ENCODE measurements at regions not wholly inside any gene's neighbourhood (a gene's known extent, or its start where the extent isn't known, plus 50 kb on each side); places are given as distances from the start of the nearest gene placed in this dataset.

DNA sequence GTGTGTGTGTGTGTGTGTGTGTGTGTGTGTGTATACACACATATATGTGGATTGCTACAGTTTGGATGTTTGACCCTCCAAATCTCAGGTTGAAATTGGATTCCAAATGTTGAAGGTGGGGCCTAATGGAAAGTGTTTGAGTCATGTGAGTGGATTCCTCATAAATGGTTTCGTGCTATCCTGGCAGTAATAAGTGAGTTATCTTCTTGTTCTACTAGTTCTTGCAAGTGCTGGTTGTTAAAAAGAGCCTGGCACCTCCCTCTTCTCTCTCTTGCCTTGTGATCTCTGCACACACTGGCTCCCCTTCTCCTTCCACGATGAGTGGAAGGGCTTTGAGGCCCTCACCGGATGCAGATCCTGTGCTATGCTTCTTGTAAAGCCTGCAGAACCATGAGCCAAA, 344.1 kb downstream of the SH2D1A start:
- TF ChIP-seq, protein P1, sequence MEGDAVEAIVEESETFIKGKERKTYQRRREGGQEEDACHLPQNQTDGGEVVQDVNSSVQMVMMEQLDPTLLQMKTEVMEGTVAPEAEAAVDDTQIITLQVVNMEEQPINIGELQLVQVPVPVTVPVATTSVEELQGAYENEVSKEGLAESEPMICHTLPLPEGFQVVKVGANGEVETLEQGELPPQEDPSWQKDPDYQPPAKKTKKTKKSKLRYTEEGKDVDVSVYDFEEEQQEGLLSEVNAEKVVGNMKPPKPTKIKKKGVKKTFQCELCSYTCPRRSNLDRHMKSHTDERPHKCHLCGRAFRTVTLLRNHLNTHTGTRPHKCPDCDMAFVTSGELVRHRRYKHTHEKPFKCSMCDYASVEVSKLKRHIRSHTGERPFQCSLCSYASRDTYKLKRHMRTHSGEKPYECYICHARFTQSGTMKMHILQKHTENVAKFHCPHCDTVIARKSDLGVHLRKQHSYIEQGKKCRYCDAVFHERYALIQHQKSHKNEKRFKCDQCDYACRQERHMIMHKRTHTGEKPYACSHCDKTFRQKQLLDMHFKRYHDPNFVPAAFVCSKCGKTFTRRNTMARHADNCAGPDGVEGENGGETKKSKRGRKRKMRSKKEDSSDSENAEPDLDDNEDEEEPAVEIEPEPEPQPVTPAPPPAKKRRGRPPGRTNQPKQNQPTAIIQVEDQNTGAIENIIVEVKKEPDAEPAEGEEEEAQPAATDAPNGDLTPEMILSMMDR (IDR thresholded peaks at IDR 0.05; ENCODE audit: extremely low read depth, low read depth, low read length), result no peak

GRCh38 chrX:124699876-124700275, 353.5 kb downstream of the SH2D1A start:
- no peaks in the 10 kb centered on the region for H3K27me3 ChIP-seq (ENCODE audit: insufficient read depth, low read length)

More for the DNA sequence above, 344.1 kb downstream of the SH2D1A start:
- H3K4me2 ChIP-seq (ENCODE audit: insufficient read depth, low read length), result no peak overlapping the region
- H3K4me1 ChIP-seq (ENCODE audit: insufficient read depth, low read length), result no peaks in the 10 kb centered on the region
- H3K27ac ChIP-seq (ENCODE audit: low read depth, low read length), result no peak overlapping the region
- no peak overlapping the region for H2AFZ ChIP-seq (ENCODE audit: low read length)
- H3K79me2 ChIP-seq (ENCODE audit: insufficient read depth, low read length), result no peaks in the 10 kb centered on the region
- DNase-seq (ENCODE audit: insufficient read length, low spot score, missing footprints), result no peak
- no peaks in the 10 kb centered on the region for H3K36me3 ChIP-seq (ENCODE audit: insufficient read depth, low read length)
- H3K9me3 ChIP-seq (ENCODE audit: low read depth, low read length), result no peaks in the 10 kb centered on the region
- no peaks in the 10 kb centered on the region for H3K27me3 ChIP-seq (ENCODE audit: insufficient read depth, low read length)
- H3K4me3 ChIP-seq (ENCODE audit: insufficient read depth, low read length), result no peak overlapping the region
- H4K20me1 ChIP-seq (ENCODE audit: insufficient read depth, low read length), result no peaks in the 10 kb centered on the region

DNA sequence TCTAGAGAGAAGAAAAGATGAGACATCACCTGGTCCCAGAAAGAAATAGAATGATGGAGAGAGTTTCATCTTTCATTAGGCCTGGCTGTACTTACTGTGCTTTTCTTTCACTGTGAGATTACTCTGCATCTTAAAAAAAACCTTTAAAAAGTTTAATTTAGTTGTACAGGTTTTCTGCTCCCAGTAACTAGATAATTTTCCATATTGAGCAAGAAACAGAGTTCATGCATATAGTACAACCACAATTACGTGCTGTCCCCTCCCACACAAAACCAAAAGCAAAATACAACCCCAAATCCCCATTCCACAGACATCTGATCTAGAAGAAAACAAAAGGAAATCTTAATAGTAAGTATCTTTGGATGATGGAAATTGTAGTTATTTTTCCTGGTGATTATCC, 371.2 kb downstream of the SH2D1A start:
- H4K20me1 ChIP-seq (ENCODE audit: insufficient read depth, low read length), result no peaks in the 10 kb centered on the region

More at GRCh38 chrX:124699876-124700275, 353.5 kb downstream of the SH2D1A start:
- H2AFZ ChIP-seq (ENCODE audit: low read length), result no peak overlapping the region
- H3K9me3 ChIP-seq (ENCODE audit: low read depth, low read length), result peaks cover 2% of the 10 kb centered on the region
- DNase-seq (ENCODE audit: insufficient read length, low spot score, missing footprints), result no peak
- TF ChIP-seq, protein P1 (IDR thresholded peaks at IDR 0.05; ENCODE audit: extremely low read depth, low read depth, low read length), result no peak
- no peaks in the 10 kb centered on the region for H3K36me3 ChIP-seq (ENCODE audit: insufficient read depth, low read length)
- no peak overlapping the region for H3K4me3 ChIP-seq (ENCODE audit: insufficient read depth, low read length)
- no peaks in the 10 kb centered on the region for H3K79me2 ChIP-seq (ENCODE audit: insufficient read depth, low read length)
- H4K20me1 ChIP-seq (ENCODE audit: insufficient read depth, low read length), result no peaks in the 10 kb centered on the region
- no peak overlapping the region for H3K27ac ChIP-seq (ENCODE audit: low read depth, low read length)
- H3K4me1 ChIP-seq (ENCODE audit: insufficient read depth, low read length), result no peaks in the 10 kb centered on the region
- no peak overlapping the region for H3K4me2 ChIP-seq (ENCODE audit: insufficient read depth, low read length)

GRCh38 chrX:124719060-124719459, 372.7 kb downstream of the SH2D1A start:
- H3K4me1 ChIP-seq (ENCODE audit: insufficient read depth, low read length), result no peaks in the 10 kb centered on the region
- TF ChIP-seq, protein P1 (IDR thresholded peaks at IDR 0.05; ENCODE audit: extremely low read depth, low read depth, low read length), result no peak
- H2AFZ ChIP-seq (ENCODE audit: low read length), result no peak overlapping the region
- H3K27me3 ChIP-seq (ENCODE audit: insufficient read depth, low read length), result no peaks in the 10 kb centered on the region
- H3K9me3 ChIP-seq (ENCODE audit: low read depth, low read length), result no peaks in the 10 kb centered on the region
- no peaks in the 10 kb centered on the region for H3K79me2 ChIP-seq (ENCODE audit: insufficient read depth, low read length)
- H4K20me1 ChIP-seq (ENCODE audit: insufficient read depth, low read length), result no peaks in the 10 kb centered on the region
- H3K27ac ChIP-seq (ENCODE audit: low read depth, low read length), result no peak overlapping the region
- no peak overlapping the region for H3K4me3 ChIP-seq (ENCODE audit: insufficient read depth, low read length)
- H3K36me3 ChIP-seq (ENCODE audit: insufficient read depth, low read length), result no peaks in the 10 kb centered on the region
- DNase-seq (ENCODE audit: insufficient read length, low spot score, missing footprints), result no peak
- H3K4me2 ChIP-seq (ENCODE audit: insufficient read depth, low read length), result no peak overlapping the region

More for the DNA sequence above, 371.2 kb downstream of the SH2D1A start:
- Histone ChIP-seq H3K4me2 (ENCODE audit: insufficient read depth, low read length) (no peak overlapping the region), H3K36me3 (ENCODE audit: insufficient read depth, low read length) (no peaks in the 10 kb centered on the region), H3K9me3 (ENCODE audit: low read depth, low read length) (no peaks in the 10 kb centered on the region), H2AFZ (ENCODE audit: low read length) (no peak overlapping the region), H3K4me3 (ENCODE audit: insufficient read depth, low read length) (no peak overlapping the region), H3K4me1 (ENCODE audit: insufficient read depth, low read length) (no peaks in the 10 kb centered on the region), H3K79me2 (ENCODE audit: insufficient read depth, low read length) (no peaks in the 10 kb centered on the region), H3K27me3 (ENCODE audit: insufficient read depth, low read length) (no peaks in the 10 kb centered on the region), H3K27ac (ENCODE audit: low read depth, low read length) (no peak overlapping the region)
- no peak for DNase-seq (ENCODE audit: insufficient read length, low spot score, missing footprints)
- TF ChIP-seq, protein P1 (IDR thresholded peaks at IDR 0.05; ENCODE audit: extremely low read depth, low read depth, low read length), result no peak

Measured in osteoblast (primary cell).